DND-41 (cell line): ENCODE measurements at regions not wholly inside any gene's neighbourhood (a gene's known extent, or its start where the extent isn't known, plus 50 kb on each side); places are given as distances from the start of the nearest gene placed in this dataset.

ENCODE experiments used
- CTCF ChIP-seq: IDR thresholded peaks from 2 replicates; pipeline ENCODE4 v1.5.1; 2012; ENCODE audit warnings: borderline replicate concordance, low read length, moderate library complexity, mild to moderate bottlenecking; ENCODE audit not compliant: poor library complexity, severe bottlenecking; ENCODE audit errors: extremely low read depth
- EZH2 ChIP-seq: IDR thresholded peaks from 3 replicates; pipeline ENCODE4 v1.6.1; 2012; ENCODE audit warnings: borderline replicate concordance, low read depth, mild to moderate bottlenecking, moderate library complexity, low read length, inconsistent platforms; ENCODE audit not compliant: severe bottlenecking

GRCh38 chr4:27964095-27964494, 1103.5 kb downstream of the STIM2 start:
- TF ChIP-seq CTCF, result no peak
- TF ChIP-seq EZH2, result no peak
